Astrocyte (in vitro differentiated cells and primary cell): ENCODE measurements at regions not wholly inside any gene's neighbourhood (a gene's known extent, or its start where the extent isn't known, plus 50 kb on each side); places are given as distances from the start of the nearest gene placed in this dataset.

ENCODE experiments used
- DNase-seq: peaks from one replicate; pipeline ENCODE4 v3.0.0-alpha.2; 2010; ENCODE audit warnings: low read depth
- FAIRE-seq: peaks from 2 replicates; lab custom pipeline; 2011; peaks lifted over from hg19 to GRCh38; lab: Jason Lieb, UNC
- H2AFZ ChIP-seq: 2 replicates; pipeline ENCODE4 v1.6.0; 2012; ENCODE audit warnings: low read depth, low read length, inconsistent platforms
- H3K27ac ChIP-seq: 2 replicates; pipeline ENCODE4 v1.5.1; 2011; ENCODE audit warnings: low read depth, low read length, inconsistent platforms
- H3K27me3 ChIP-seq: 2 replicates; pipeline ENCODE4 v1.6.0; 2011; ENCODE audit warnings: low read length, inconsistent platforms; ENCODE audit not compliant: insufficient read depth
- H3K36me3 ChIP-seq: 2 replicates; pipeline ENCODE4 v1.5.1; 2011; ENCODE audit warnings: low read length, inconsistent platforms; ENCODE audit not compliant: insufficient read depth
- H3K4me1 ChIP-seq: 2 replicates; pipeline ENCODE4 v1.5.1; 2011; ENCODE audit warnings: low read length, inconsistent platforms; ENCODE audit not compliant: insufficient read depth
- H3K4me2 ChIP-seq: 2 replicates; pipeline ENCODE4 v1.6.0; 2012; ENCODE audit warnings: low read length, inconsistent platforms
- H3K4me3 ChIP-seq: 2 replicates; pipeline ENCODE4 v1.5.1; 2011; ENCODE audit warnings: low read depth, mild to moderate bottlenecking, low read length, inconsistent platforms; ENCODE audit not compliant: insufficient read depth
- H3K79me2 ChIP-seq: 2 replicates; pipeline ENCODE4 v1.6.0; 2012; ENCODE audit warnings: mild to moderate bottlenecking, low read length, inconsistent platforms; ENCODE audit not compliant: insufficient read depth
- H3K9ac ChIP-seq: 2 replicates; pipeline ENCODE4 v1.6.0; 2012; ENCODE audit warnings: mild to moderate bottlenecking, low read length, inconsistent platforms
- H3K9me3 ChIP-seq: 2 replicates; pipeline ENCODE4 v1.5.1; 2012; ENCODE audit warnings: low read depth, mild to moderate bottlenecking, low read length, inconsistent platforms; ENCODE audit not compliant: insufficient read depth
- H4K20me1 ChIP-seq: 2 replicates; pipeline ENCODE4 v1.6.0; 2012; ENCODE audit warnings: low read length, inconsistent platforms; ENCODE audit not compliant: insufficient read depth
- H3K27ac Mint-ChIP-seq: one replicate; pipeline ENCODE4 v1.8.0; 2021; ENCODE audit warnings: mild to moderate bottlenecking, mixed read lengths; ENCODE audit not compliant: unreplicated experiment
- H3K27me3 Mint-ChIP-seq: one replicate; pipeline ENCODE4 v1.8.0; 2021; ENCODE audit warnings: low read depth, mixed read lengths; ENCODE audit not compliant: unreplicated experiment
- H3K36me3 Mint-ChIP-seq: one replicate; pipeline ENCODE4 v1.8.0; 2021; ENCODE audit warnings: low read depth, mixed read lengths; ENCODE audit not compliant: unreplicated experiment
- H3K4me1 Mint-ChIP-seq: one replicate; pipeline ENCODE4 v1.8.0; 2021; ENCODE audit warnings: low read depth, mixed read lengths; ENCODE audit not compliant: unreplicated experiment
- H3K4me3 Mint-ChIP-seq: one replicate; pipeline ENCODE4 v1.8.0; 2021; ENCODE audit warnings: mild to moderate bottlenecking, moderate library complexity, mixed read lengths; ENCODE audit not compliant: unreplicated experiment
- H3K9me3 Mint-ChIP-seq: one replicate; pipeline ENCODE4 v1.8.0; 2021; ENCODE audit warnings: mild to moderate bottlenecking, mixed read lengths; ENCODE audit not compliant: unreplicated experiment
- CTCF ChIP-seq: IDR thresholded peaks from 2 replicates; pipeline ENCODE4 v1.5.1; 2011; ENCODE audit warnings: low read depth, mild to moderate bottlenecking, inconsistent platforms, low read length, moderate library complexity; ENCODE audit not compliant: insufficient read depth
- EZH2 ChIP-seq: IDR thresholded peaks from 2 replicates; pipeline ENCODE4 v1.6.1; 2012; ENCODE audit warnings: mild to moderate bottlenecking, low read length, inconsistent platforms; ENCODE audit not compliant: insufficient read depth

GRCh38 chr6:142699391-142699790 lies 245.6 kb downstream of the HIVEP2 start:
- no peaks in the 10 kb centered on the region for H3K9me3 Mint-ChIP-seq
- Histone ChIP-seq H4K20me1 (no peaks in the 10 kb centered on the region), H3K27me3 (no peaks in the 10 kb centered on the region), H3K27ac (no peak overlapping the region), H3K79me2 (no peaks in the 10 kb centered on the region), H3K4me2 (no peak overlapping the region), H3K9ac (no peak overlapping the region), H3K4me1 (peaks cover 13% of the 10 kb centered on the region), H2AFZ (no peak overlapping the region), H3K4me3 (no peak overlapping the region), H3K9me3 (no peaks in the 10 kb centered on the region), H3K36me3 (no peaks in the 10 kb centered on the region)
- no peak for TF ChIP-seq CTCF
- no peak for TF ChIP-seq EZH2
- DNase-seq (no peak), FAIRE-seq (no peak)
- peaks cover 4% of the 10 kb centered on the region for H3K27me3 Mint-ChIP-seq
- no peak overlapping the region for H3K27ac Mint-ChIP-seq
- peaks cover 11% of the 10 kb centered on the region for H3K4me1 Mint-ChIP-seq
- no peak overlapping the region for H3K4me3 Mint-ChIP-seq
- H3K36me3 Mint-ChIP-seq = no peaks in the 10 kb centered on the region

GRCh38 chr6:142700032-142700431 lies 244.9 kb downstream of the HIVEP2 start:
- no peaks in the 10 kb centered on the region for H3K36me3 Mint-ChIP-seq
- Histone ChIP-seq H3K4me1 (peaks cover 8% of the 10 kb centered on the region), H3K36me3 (no peaks in the 10 kb centered on the region), H3K27me3 (no peaks in the 10 kb centered on the region), H3K4me2 (no peak overlapping the region), H4K20me1 (no peaks in the 10 kb centered on the region), H3K27ac (no peak overlapping the region), H3K79me2 (no peaks in the 10 kb centered on the region), H3K9ac (no peak overlapping the region), H3K4me3 (no peak overlapping the region), H2AFZ (no peak overlapping the region), H3K9me3 (no peaks in the 10 kb centered on the region)
- H3K27ac Mint-ChIP-seq = no peak overlapping the region
- H3K27me3 Mint-ChIP-seq = peaks cover 4% of the 10 kb centered on the region
- H3K9me3 Mint-ChIP-seq = no peaks in the 10 kb centered on the region
- no peak for DNase-seq
- FAIRE-seq = no peak
- H3K4me3 Mint-ChIP-seq = no peak overlapping the region
- TF ChIP-seq EZH2 (no peak), CTCF (no peak)
- H3K4me1 Mint-ChIP-seq = peaks cover 7% of the 10 kb centered on the region

- Histone ChIP-seq H4K20me1 (no peaks in the 10 kb centered on the region), H2AFZ (no peak overlapping the region), H3K36me3 (no peaks in the 10 kb centered on the region), H3K4me1 (peaks cover 8% of the 10 kb centered on the region), H3K4me3 (no peak overlapping the region), H3K9me3 (no peaks in the 10 kb centered on the region), H3K79me2 (no peaks in the 10 kb centered on the region), H3K4me2 (no peak overlapping the region), H3K9ac (no peak overlapping the region), H3K27me3 (no peaks in the 10 kb centered on the region), H3K27ac (no peak overlapping the region)
- DNase-seq (no peak), FAIRE-seq (no peak)
- Mint-ChIP-seq H3K9me3 (no peaks in the 10 kb centered on the region), H3K36me3 (no peaks in the 10 kb centered on the region), H3K27ac (no peak overlapping the region), H3K27me3 (peaks cover 4% of the 10 kb centered on the region), H3K4me3 (no peak overlapping the region), H3K4me1 (peaks cover 6% of the 10 kb centered on the region)
- no peak for TF ChIP-seq EZH2
- no peak for TF ChIP-seq CTCF
These were observed 244.2 kb downstream of the HIVEP2 start for GRCh38 chr6:142700671-142701312.
